ENCODE measurements at regions not wholly inside any gene's neighbourhood (a gene's known extent, or its start where the extent isn't known, plus 50 kb on each side); places are given as distances from the start of the nearest gene placed in this dataset.
"Not testable (repeated sequence)": the region's sequence is repeated elsewhere in the genome, so short reads cannot be mapped to it uniquely, and the experiment has no call there.

- TF ChIP-seq CTCF (IDR thresholded peaks at IDR 0.05; ENCODE audit: low read depth, low read length) = no peak
- no peak overlapping the region for H3K4me3 ChIP-seq (ENCODE audit: low read depth, low read length)
Observed at GRCh38 chr7:120079704-120080103, 193.3 kb upstream of the KCND2 start.

- not testable (repeated sequence) for H3K4me3 ChIP-seq (ENCODE audit: low read depth, low read length)
Observed at GRCh38 chr7:120086468-120086867, 186.5 kb upstream of the KCND2 start.

- no peak for TF ChIP-seq CTCF (IDR thresholded peaks at IDR 0.05; ENCODE audit: low read depth, low read length)
- no peak overlapping the region for H3K4me3 ChIP-seq (ENCODE audit: low read depth, low read length)
Observed at GRCh38 chr7:120089968-120090367, 183.0 kb upstream of the KCND2 start.

- TF ChIP-seq CTCF (IDR thresholded peaks at IDR 0.05; ENCODE audit: low read depth, low read length) = no peak
- H3K4me3 ChIP-seq (ENCODE audit: low read depth, low read length) = no peak overlapping the region
Observed at GRCh38 chr7:120091807-120092206, 181.2 kb upstream of the KCND2 start.

GRCh38 chr7:120097020-120097419 is 176.0 kb upstream of the KCND2 start:
- TF ChIP-seq CTCF (IDR thresholded peaks at IDR 0.05; ENCODE audit: low read depth, low read length) = no peak
- no peak overlapping the region for H3K4me3 ChIP-seq (ENCODE audit: low read depth, low read length)

GRCh38 chr7:120097774-120098173 is 175.2 kb upstream of the KCND2 start:
- H3K4me3 ChIP-seq (ENCODE audit: low read depth, low read length) = no peak overlapping the region
- no peak for TF ChIP-seq CTCF (IDR thresholded peaks at IDR 0.05; ENCODE audit: low read depth, low read length)

DNA sequence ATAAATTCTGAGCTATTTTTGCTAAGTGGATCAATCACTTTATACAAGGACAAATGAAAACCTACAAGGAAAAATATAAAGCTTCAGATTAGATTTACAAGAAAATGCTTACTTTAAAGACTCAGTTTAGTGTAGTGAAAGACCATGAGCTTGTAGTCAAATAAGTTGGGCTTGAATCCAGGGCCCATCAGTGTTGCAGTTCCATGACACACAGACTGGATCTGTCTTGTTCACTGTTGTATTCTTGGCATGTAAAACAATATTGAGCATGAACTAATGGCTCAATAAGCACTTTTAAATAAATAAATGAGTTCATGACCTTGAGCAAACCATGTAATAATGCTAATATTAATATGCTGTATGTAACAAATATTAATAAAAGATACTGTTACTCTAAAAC is 164.6 kb upstream of the KCND2 start:
- TF ChIP-seq CTCF (IDR thresholded peaks at IDR 0.05; ENCODE audit: low read depth, low read length) = no peak
- no peak overlapping the region for H3K4me3 ChIP-seq (ENCODE audit: low read depth, low read length)

- no peak for TF ChIP-seq CTCF (IDR thresholded peaks at IDR 0.05; ENCODE audit: low read depth, low read length)
- no peak overlapping the region for H3K4me3 ChIP-seq (ENCODE audit: low read depth, low read length)
Observed at GRCh38 chr7:120110169-120110568, 162.8 kb upstream of the KCND2 start.
